Endometrial microvascular endothelial cells (primary cell): ENCODE measurements at regions not wholly inside any gene's neighbourhood (a gene's known extent, or its start where the extent isn't known, plus 50 kb on each side); places are given as distances from the start of the nearest gene placed in this dataset.

ENCODE experiments used
- in situ Hi-C: cut with HindIII; loops from 2 replicates; pipeline ENCODE4 v1.10.0; 2017; ENCODE audit warnings: low sequenced_read_pairs, low pct_unique_long_range_greater_than_20kb; ENCODE audit errors: inconsistent ontology term

- in situ Hi-C loops, result no loop called here
Measured at GRCh38 chr12:91913651-91914050, 232.0 kb downstream of the BTG1 start.

- in situ Hi-C loops, result no loop called here
Measured at GRCh38 chr12:91913124-91913523, 232.5 kb downstream of the BTG1 start.

- in situ Hi-C loops, result no loop called here
Measured at GRCh38 chr12:91912178-91912577, 233.5 kb downstream of the BTG1 start.

DNA sequence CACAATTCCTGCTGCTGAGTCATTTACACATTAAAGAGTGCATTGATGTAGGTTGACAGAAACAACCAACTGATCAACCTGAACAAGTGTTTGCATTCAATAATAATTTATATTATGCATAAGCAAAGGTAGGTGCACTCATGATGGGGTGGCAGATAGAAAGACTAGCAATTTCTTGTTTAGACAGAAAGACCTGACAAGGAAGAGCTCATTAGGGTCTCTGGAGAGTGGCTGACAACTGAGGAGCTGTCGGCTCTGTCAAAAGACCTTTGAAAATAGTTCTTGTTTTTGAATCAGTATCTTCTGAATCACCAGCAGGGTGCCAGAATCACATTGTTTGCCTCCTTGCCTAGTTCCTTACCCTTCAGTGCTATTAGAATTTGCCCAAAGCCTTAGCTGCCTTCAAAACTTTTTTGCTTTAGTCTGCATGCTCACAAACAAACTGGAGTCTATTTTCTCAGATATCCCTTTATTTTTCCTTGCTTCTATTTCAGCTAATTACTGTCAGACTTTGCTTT, 234.7 kb downstream of the BTG1 start:
- in situ Hi-C loops, result no loop called here

DNA sequence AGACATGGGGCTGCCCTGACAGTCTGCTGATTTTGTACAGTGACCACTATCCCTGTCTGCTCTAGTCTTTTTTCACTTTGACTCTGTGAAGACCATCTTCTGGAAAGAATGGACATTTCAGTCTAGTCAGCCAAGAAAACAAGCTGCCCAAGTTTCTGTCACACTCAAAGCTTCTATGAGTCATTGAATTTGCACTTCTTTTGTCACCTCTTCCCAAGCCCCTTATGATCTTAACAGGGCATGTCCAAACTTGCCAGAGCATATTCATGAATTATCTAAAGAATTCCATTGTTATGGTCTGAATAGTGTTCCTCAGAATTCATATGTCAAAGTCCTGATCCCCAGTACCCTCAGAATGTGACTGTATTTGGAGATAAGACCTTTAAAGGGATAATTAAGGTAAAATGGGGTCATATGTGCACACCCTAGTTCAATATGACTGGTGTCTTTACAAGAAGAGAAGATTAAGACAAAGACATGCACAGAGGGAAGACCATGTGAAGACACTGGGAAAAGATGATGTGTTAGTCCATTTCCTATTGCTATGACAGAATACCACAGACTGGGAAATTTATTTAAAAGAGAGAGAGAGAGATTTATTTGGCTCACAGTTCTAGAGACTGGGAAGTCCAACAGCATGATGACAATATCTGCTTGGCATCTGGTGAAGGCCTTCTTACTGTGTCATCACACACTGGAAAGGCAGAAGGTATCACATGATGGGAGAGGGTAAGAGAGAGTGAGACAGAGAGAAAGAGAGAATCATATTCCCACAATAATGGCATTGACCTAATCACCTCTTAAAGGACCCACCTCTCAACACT, 242.6 kb downstream of the BTG1 start:
- in situ Hi-C loops, result no loop called here

GRCh38 chr12:91901381-91902074, 244.1 kb downstream of the BTG1 start:
- in situ Hi-C loops, result no loop called here

DNA sequence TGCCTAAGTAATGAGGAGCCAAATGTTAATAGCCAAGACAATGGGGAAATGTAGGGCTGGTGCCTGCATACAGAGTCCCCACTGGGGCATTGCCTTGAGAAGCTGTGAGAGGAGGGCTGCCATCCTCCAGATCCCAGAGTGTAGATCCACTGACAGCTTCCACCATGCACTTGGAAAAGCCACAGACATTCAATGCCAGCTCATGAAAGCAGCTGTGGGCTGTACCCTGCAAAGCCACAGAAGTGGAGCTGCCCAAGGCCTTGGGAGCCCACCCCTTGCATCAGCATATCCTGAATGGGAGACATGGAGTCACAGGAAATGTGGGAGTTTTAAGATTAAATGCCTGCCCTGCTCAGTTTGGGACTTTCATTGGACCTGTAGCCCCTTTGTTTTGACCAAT, 244.7 kb downstream of the BTG1 start:
- in situ Hi-C loops, result no loop called here

- in situ Hi-C loops, result no loop called here
Measured at GRCh38 chr12:91899056-91899455, 246.6 kb downstream of the BTG1 start.

DNA sequence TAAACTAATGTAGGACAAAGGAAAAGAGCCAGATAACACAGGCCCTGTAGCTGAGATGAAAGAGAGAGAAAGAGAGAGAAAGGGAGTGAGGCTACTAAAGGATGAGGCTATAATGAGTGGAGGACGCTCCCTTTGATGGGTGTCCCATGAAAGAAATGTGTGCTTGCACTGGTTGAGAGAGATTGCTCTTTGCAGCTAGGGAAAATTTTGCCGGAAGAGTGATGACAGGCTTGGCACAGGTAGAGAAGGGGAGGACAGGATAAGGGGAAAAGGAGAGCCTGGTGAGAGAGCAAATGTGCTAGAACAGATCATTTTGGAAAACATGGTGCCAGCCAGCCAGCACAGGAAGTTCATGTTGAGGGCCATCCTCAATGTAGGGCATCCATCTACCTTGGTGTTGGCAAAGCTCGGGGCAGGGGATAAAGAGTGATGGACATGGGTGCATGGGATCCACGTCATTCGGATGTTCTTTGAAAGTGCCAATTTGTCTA, 248.6 kb downstream of the BTG1 start:
- in situ Hi-C loops, result no loop called here

DNA sequence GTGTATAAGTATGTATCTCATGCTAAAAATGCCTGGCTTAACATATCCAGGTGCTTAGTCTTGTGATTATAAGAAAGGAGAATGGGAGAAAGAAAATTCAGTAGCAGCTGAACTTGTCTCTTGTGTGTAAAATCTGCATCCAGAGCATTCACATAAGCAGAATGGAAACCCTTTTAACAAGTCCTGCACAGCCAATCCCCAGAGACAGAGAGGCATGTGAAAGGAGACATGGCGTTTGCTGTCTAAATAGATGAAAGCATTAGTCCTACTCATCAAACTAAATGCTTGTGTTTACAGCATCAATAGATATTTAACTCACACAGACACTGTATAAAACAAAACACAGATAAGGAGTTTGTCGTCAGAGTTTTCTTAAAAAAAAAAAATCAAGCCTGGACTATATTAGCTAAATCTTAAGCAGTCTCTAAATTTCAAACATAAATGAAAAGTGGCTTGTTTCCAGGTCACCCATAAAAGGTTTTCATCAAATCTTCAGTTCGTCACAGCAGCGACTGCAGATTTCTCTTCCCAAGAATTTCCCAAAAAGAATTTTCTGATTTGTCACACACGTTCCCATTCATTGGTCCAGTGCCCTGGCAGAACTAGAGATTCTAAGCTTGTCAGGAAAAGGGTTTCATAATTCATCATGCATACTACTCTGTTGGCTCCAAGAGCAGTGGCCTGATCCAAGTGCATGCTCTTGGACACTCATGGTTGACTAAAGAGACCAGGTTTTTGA, 249.2 kb downstream of the BTG1 start:
- in situ Hi-C loops, result no loop called here

- in situ Hi-C loops, result no loop called here
Measured at GRCh38 chr12:91894911-91895310, 250.7 kb downstream of the BTG1 start.

- in situ Hi-C loops, result no loop called here
Measured at GRCh38 chr12:91893476-91893875, 252.2 kb downstream of the BTG1 start.

DNA sequence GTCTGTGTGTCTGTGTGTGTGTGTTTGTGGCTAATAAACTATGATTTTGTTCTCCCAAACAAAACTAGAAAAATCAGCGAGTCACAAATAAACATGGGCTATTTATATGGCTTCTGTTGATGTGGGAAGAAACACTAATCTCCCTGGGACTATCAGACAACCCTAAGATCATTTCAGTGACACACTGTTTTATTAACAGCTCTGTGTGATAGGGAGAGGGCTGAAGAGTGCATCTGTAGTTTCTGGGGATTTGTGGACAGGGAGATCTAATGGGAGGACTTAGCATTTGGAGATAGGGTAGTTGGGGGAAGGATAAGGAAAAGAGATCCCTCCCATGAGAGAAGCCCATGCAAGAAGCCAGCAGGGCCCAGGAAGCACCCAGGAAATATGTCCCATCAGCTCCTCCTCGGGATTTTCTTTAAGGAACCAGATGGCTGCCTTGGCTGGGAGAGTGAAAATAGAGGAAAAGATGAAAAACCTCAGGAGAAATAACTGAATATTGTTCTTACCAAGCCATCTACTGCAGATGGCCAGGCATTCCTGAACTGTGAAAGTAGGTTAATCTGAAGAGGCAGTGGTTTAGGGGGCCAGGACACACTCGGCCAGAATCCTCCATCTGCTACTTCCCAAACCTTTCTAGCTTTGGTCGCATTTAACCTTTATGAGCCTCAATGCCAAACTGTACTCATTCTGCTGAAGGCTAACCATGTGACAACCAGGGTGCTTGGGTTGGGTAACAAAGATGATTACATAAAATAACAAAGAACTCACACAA, 253.4 kb downstream of the BTG1 start:
- in situ Hi-C loops, result no loop called here

- in situ Hi-C loops, result no loop called here
Measured at GRCh38 chr12:91890742-91891141, 254.9 kb downstream of the BTG1 start.

DNA sequence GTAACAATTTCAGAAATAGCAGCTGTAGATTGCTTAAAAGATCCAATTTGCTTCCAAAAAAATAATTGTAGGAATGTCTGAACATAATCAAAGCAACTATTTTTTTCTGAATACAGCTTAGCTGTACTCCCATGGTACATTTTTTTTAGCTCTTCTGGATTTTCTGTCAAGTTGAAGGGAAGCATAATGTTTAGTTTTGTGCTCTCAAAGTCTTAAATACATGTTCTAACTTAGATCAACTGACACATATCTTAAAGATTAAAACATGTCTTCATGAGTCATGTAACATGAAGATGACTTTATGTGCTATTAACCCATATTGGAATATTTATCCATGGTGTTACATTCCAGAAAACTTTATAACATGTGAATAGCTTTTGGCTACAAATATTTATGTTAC, 255.7 kb downstream of the BTG1 start:
- in situ Hi-C loops, result no loop called here

GRCh38 chr12:91889059-91889458, 256.6 kb downstream of the BTG1 start:
- in situ Hi-C loops, result no loop called here

GRCh38 chr12:91887957-91888356, 257.7 kb downstream of the BTG1 start:
- in situ Hi-C loops, result no loop called here

DNA sequence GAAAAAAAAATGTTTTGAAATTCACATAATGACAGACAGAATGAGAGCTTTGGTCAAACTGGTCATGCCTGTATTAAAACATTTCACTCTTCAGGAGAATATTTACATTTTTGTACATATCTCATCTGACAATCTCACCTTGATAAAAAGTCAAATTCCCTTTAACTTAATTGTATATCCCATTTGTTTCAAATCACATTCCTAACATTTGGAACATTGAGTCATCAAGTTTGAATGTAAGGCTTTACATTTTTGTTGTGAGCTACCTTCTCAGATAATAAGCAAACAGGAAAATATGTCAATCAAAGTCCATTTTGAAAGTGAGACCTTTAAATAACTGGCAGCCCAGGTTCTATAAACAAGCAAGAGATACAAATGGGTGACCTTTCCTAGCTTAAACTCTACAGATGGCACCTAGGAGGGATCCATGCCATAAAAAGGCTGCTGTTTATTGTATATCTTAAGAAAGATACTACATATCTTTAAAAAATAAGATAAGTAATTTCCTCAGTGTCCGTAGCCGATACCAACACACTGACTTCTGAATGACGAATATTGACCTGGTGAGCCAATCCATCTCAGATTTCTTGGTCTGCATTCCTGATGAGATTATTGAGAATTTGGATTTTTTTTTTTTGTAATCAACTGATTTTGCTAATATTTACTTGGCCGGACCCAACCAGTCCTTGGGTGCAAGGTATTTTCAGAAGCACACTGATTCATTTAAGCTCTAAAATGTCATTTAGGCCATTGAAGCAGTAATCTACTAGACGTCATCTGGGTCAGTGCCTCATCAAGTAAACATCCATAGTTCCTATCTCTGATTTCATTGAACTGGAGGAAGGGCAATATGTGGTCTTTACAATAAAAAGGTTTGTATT, 259.6 kb downstream of the BTG1 start:
- in situ Hi-C loops, result no loop called here
